Heart left ventricle (tissue), 13 donors: ENCODE measurements at regions not wholly inside any gene's neighbourhood (a gene's known extent, or its start where the extent isn't known, plus 50 kb on each side); places are given as distances from the start of the nearest gene placed in this dataset.

Experiments
- POLR2A ChIP-seq, 2 donors: fragments of 450-650 bp; IDR thresholded peaks; one replicate each; pipeline ENCODE4 v1.6.1; 2017; ENCODE audit warnings: antibody characterized with exemption in 2 of 2, mild to moderate bottlenecking in 2 of 2, moderate library complexity in 2 of 2
- TF ChIP-seq, protein P1 (sequence below), 12 donors: fragments of 200-600 bp; sonication (generic) in 4 of 12; IDR thresholded peaks; one replicate each; pipeline versions ENCODE4 v1.5.0 to v1.8.0; 2018 to 2022; ENCODE audit warnings: antibody characterized with exemption in 12 of 12, mild to moderate bottlenecking in 5 of 12
- donor health status: ischemic (EF 13 %, LVEDD 7.1; RV severe dilation, severe dysfunction).
- donor health status: DM: no; HTN: yes; CAD: no.
- donor health status: DM: no; HTN: no; CAD: no.
- donor health status: ischemic (EF 25% LVEDD 6.9; RV normal size, moderate dysfunction).
- donor health status: ischemic (EF 25% LVEDD 5.7; RV mildly dilated, moderate dysfunction).
- donor health status: ischemic (EF 35%, LVEDD 5.7; RV mildly dilated, moderate dysfunction).
- donor health status: nonischemic (EF 11% LVEDD 7.7; RV severe dilation, severe dysfunction).
- donor health status: DM: yes; HTN: yes; CAD: no.
- donor health status: PGD.
- donor health status: ischemic (EF 29% LVEDD 5.4; RV normal size, mild dysfunction).
- donor health status: nonischemic (EF 23%, LVEDD 6.1; RV moderate dilation, normal function).

DNA sequence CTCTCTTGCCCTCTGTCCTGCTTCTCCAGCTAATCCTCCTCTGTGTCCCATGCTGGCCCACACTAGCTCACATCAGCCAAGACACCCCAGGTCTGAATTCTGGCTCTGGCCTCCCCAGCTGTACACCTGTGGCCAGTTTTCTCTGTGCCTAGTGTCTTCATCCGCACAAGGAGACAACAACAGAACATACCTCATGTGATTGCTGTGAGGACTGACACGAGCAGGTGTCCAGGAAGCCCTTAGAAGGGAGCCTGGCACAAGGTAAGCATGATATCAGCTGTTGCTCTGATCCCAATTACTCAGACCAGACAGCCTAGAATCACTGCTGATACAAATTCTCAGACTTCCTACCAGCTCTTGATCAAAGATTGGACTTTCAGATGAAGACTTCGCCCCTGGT is 71.2 kb upstream of the GJB5 start:
- no peak for TF ChIP-seq POLR2A (IDR thresholded peaks at IDR 0.05)
- TF ChIP-seq, protein P1, sequence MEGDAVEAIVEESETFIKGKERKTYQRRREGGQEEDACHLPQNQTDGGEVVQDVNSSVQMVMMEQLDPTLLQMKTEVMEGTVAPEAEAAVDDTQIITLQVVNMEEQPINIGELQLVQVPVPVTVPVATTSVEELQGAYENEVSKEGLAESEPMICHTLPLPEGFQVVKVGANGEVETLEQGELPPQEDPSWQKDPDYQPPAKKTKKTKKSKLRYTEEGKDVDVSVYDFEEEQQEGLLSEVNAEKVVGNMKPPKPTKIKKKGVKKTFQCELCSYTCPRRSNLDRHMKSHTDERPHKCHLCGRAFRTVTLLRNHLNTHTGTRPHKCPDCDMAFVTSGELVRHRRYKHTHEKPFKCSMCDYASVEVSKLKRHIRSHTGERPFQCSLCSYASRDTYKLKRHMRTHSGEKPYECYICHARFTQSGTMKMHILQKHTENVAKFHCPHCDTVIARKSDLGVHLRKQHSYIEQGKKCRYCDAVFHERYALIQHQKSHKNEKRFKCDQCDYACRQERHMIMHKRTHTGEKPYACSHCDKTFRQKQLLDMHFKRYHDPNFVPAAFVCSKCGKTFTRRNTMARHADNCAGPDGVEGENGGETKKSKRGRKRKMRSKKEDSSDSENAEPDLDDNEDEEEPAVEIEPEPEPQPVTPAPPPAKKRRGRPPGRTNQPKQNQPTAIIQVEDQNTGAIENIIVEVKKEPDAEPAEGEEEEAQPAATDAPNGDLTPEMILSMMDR (IDR thresholded peaks at IDR 0.05), result no peak
